ENCODE measurements at regions not wholly inside any gene's neighbourhood (a gene's known extent, or its start where the extent isn't known, plus 50 kb on each side); places are given as distances from the start of the nearest gene placed in this dataset.
A peak's percentile ranks its signal among the peaks of the same experiment; 100 is the strongest.
"Not testable (repeated sequence)": the region's sequence is repeated elsewhere in the genome, so short reads cannot be mapped to it uniquely, and the experiment has no call there.

- Histone ChIP-seq H3K4me1 (ENCODE audit: control insufficient read depth in 1 of 2, insufficient read depth in 2 of 2, low read length in 2 of 2) (peaks cover 0 to 3% of the 10 kb centered on the region in 2 donors), H3K9me3 (ENCODE audit: control insufficient read depth, low read length) (no peaks in the 10 kb centered on the region), H3K4me3 (ENCODE audit: low read length in 2 of 2) (no peak overlapping the region), H3K27ac (ENCODE audit: low read depth in 1 of 2, low read length in 2 of 2) (no peak overlapping the region), H3K27me3 (ENCODE audit: control insufficient read depth in 1 of 2, insufficient read depth in 2 of 2, low read length in 1 of 2) (no peaks in the 10 kb centered on the region), H3K36me3 (ENCODE audit: control insufficient read depth in 1 of 2, insufficient read depth in 2 of 2, low read length in 1 of 2) (no peaks in the 10 kb centered on the region)
- ATAC-seq (ENCODE audit: low FRiP score): no peak
- 99 to 100% methylated on average over 1 of the region's 1 CpG for WGBS, 2 donors
- intact Hi-C loops (cut with DNase I): loop anchor here in 1 of 2 donors (10.0 kb wide), 1 partner anchor 158 kb away; the partner anchor contains the start of gene HEY2
- DNase-seq: no peak
Observed at GRCh38 chr6:125586605-125587004, 162.8 kb upstream of the HEY2 start.

GRCh38 chr6:125587666-125588632, 161.5 kb upstream of the HEY2 start:
- H3K27me3 ChIP-seq (ENCODE audit: control insufficient read depth in 1 of 2, insufficient read depth in 2 of 2, low read length in 1 of 2): no peaks in the 10 kb centered on the region
- peak; percentile 34 for ATAC-seq (ENCODE audit: low FRiP score)
- H3K4me1 ChIP-seq (ENCODE audit: control insufficient read depth in 1 of 2, insufficient read depth in 2 of 2, low read length in 2 of 2): peaks cover 0 to 3% of the 10 kb centered on the region in 2 donors
- 39 to 62% methylated on average over 11 of the region's 11 CpGs for WGBS, 2 donors
- no peak overlapping the region for H3K27ac ChIP-seq (ENCODE audit: low read depth in 1 of 2, low read length in 2 of 2)
- intact Hi-C loops (cut with DNase I): loop anchor here in 1 of 2 donors (10.0 kb wide), 1 partner anchor 157 kb away; the partner anchor contains the start of gene HEY2
- no peak for DNase-seq
- no peak overlapping the region for H3K4me3 ChIP-seq (ENCODE audit: low read length in 2 of 2)
- H3K9me3 ChIP-seq (ENCODE audit: control insufficient read depth, low read length): no peaks in the 10 kb centered on the region
- no peaks in the 10 kb centered on the region for H3K36me3 ChIP-seq (ENCODE audit: control insufficient read depth in 1 of 2, insufficient read depth in 2 of 2, low read length in 1 of 2)

GRCh38 chr6:125591796-125592195, 157.6 kb upstream of the HEY2 start:
- not testable (repeated sequence) for H3K4me3 ChIP-seq (ENCODE audit: low read length in 2 of 2); H3K36me3 ChIP-seq (ENCODE audit: control insufficient read depth in 1 of 2, insufficient read depth in 2 of 2, low read length in 1 of 2); H3K9me3 ChIP-seq (ENCODE audit: control insufficient read depth, low read length); DNase-seq; ATAC-seq (ENCODE audit: low FRiP score); H3K4me1 ChIP-seq (ENCODE audit: control insufficient read depth in 1 of 2, insufficient read depth in 2 of 2, low read length in 2 of 2); H3K27ac ChIP-seq (ENCODE audit: low read depth in 1 of 2, low read length in 2 of 2); H3K27me3 ChIP-seq (ENCODE audit: control insufficient read depth in 1 of 2, insufficient read depth in 2 of 2, low read length in 1 of 2)
- intact Hi-C loops (cut with DNase I): loop anchor here in 1 of 2 donors (10.0 kb wide), 1 partner anchor 153 kb away; the partner anchor contains the start of gene HEY2
- 95 to 100% methylated on average over 3 of the region's 3 CpGs for WGBS, 2 donors

- Histone ChIP-seq H3K4me3 (ENCODE audit: low read length in 2 of 2) (no peak overlapping the region), H3K36me3 (ENCODE audit: control insufficient read depth in 1 of 2, insufficient read depth in 2 of 2, low read length in 1 of 2) (no peaks in the 10 kb centered on the region), H3K9me3 (ENCODE audit: control insufficient read depth, low read length) (no peaks in the 10 kb centered on the region), H3K27me3 (ENCODE audit: control insufficient read depth in 1 of 2, insufficient read depth in 2 of 2, low read length in 1 of 2) (no peaks in the 10 kb centered on the region), H3K27ac (ENCODE audit: low read depth in 1 of 2, low read length in 2 of 2) (no peak overlapping the region), H3K4me1 (ENCODE audit: control insufficient read depth in 1 of 2, insufficient read depth in 2 of 2, low read length in 2 of 2) (no peaks in the 10 kb centered on the region)
- ATAC-seq (ENCODE audit: low FRiP score): no peak
- intact Hi-C loops (cut with DNase I): loop anchor here in 1 of 2 donors (10.0 kb wide), 1 partner anchor 151 kb away; the partner anchor contains the start of gene HEY2
- DNase-seq: no peak
Observed at GRCh38 chr6:125593746-125594145, 155.7 kb upstream of the HEY2 start.

GRCh38 chr6:125596020-125596419, 153.4 kb upstream of the HEY2 start:
- intact Hi-C loops (cut with DNase I): loop anchor here in 1 of 2 donors (5.0 to 10.0 kb wide), 2 partner anchors 76 to 149 kb away; partner anchors contain the start of gene HEY2
- Histone ChIP-seq H3K4me1 (ENCODE audit: control insufficient read depth in 1 of 2, insufficient read depth in 2 of 2, low read length in 2 of 2) (no peaks in the 10 kb centered on the region), H3K36me3 (ENCODE audit: control insufficient read depth in 1 of 2, insufficient read depth in 2 of 2, low read length in 1 of 2) (no peaks in the 10 kb centered on the region), H3K4me3 (ENCODE audit: low read length in 2 of 2) (no peak overlapping the region), H3K9me3 (ENCODE audit: control insufficient read depth, low read length) (no peaks in the 10 kb centered on the region), H3K27me3 (ENCODE audit: control insufficient read depth in 1 of 2, insufficient read depth in 2 of 2, low read length in 1 of 2) (no peaks in the 10 kb centered on the region), H3K27ac (ENCODE audit: low read depth in 1 of 2, low read length in 2 of 2) (no peak overlapping the region)
- DNase-seq: no peak
- ATAC-seq (ENCODE audit: low FRiP score): no peak
- 97 to 99% methylated on average over 3 of the region's 3 CpGs for WGBS, 2 donors

GRCh38 chr6:125597411-125598253, 151.8 kb upstream of the HEY2 start:
- peak; percentile 76 for ATAC-seq (ENCODE audit: low FRiP score)
- H3K36me3 ChIP-seq (ENCODE audit: control insufficient read depth in 1 of 2, insufficient read depth in 2 of 2, low read length in 1 of 2): no peaks in the 10 kb centered on the region
- WGBS, 2 donors: 27% methylated on average over 7 of the region's 7 CpGs
- no peaks in the 10 kb centered on the region for H3K9me3 ChIP-seq (ENCODE audit: control insufficient read depth, low read length)
- no peaks in the 10 kb centered on the region for H3K4me1 ChIP-seq (ENCODE audit: control insufficient read depth in 1 of 2, insufficient read depth in 2 of 2, low read length in 2 of 2)
- peak overlapping the region in 1 of 2 donors; percentile 21 for H3K27ac ChIP-seq (ENCODE audit: low read depth in 1 of 2, low read length in 2 of 2)
- intact Hi-C loops (cut with DNase I): loop anchor here in 1 of 2 donors (5.0 to 10.0 kb wide), 2 partner anchors 75 to 147 kb away; partner anchors contain the start of gene HEY2
- H3K27me3 ChIP-seq (ENCODE audit: control insufficient read depth in 1 of 2, insufficient read depth in 2 of 2, low read length in 1 of 2): no peaks in the 10 kb centered on the region
- H3K4me3 ChIP-seq (ENCODE audit: low read length in 2 of 2): no peak overlapping the region
- DNase-seq: no peak

- intact Hi-C loops (cut with DNase I): loop anchor here in 1 of 2 donors (5.0 to 10.0 kb wide), 2 partner anchors 74 to 146 kb away; partner anchors contain the start of gene HEY2
- DNase-seq (peak; percentile 87 to 91), ATAC-seq (ENCODE audit: low FRiP score) (peak; percentile 82)
- no peaks in the 10 kb centered on the region for H3K4me1 ChIP-seq (ENCODE audit: control insufficient read depth in 1 of 2, insufficient read depth in 2 of 2, low read length in 2 of 2)
- no peaks in the 10 kb centered on the region for H3K27me3 ChIP-seq (ENCODE audit: control insufficient read depth in 1 of 2, insufficient read depth in 2 of 2, low read length in 1 of 2)
- H3K4me3 ChIP-seq (ENCODE audit: low read length in 2 of 2): no peak overlapping the region
- no peak overlapping the region for H3K27ac ChIP-seq (ENCODE audit: low read depth in 1 of 2, low read length in 2 of 2)
- no peaks in the 10 kb centered on the region for H3K36me3 ChIP-seq (ENCODE audit: control insufficient read depth in 1 of 2, insufficient read depth in 2 of 2, low read length in 1 of 2)
- 49 to 50% methylated on average over 5 of the region's 5 CpGs for WGBS, 2 donors
- H3K9me3 ChIP-seq (ENCODE audit: control insufficient read depth, low read length): no peaks in the 10 kb centered on the region
Observed at GRCh38 chr6:125598422-125598821, 151.0 kb upstream of the HEY2 start.

GRCh38 chr6:125604257-125604656, 145.2 kb upstream of the HEY2 start:
- 94 to 97% methylated on average over 1 of the region's 1 CpG for WGBS, 2 donors
- no peak for DNase-seq
- Histone ChIP-seq H3K4me1 (ENCODE audit: control insufficient read depth in 1 of 2, insufficient read depth in 2 of 2, low read length in 2 of 2) (no peaks in the 10 kb centered on the region), H3K4me3 (ENCODE audit: low read length in 2 of 2) (no peak overlapping the region), H3K27me3 (ENCODE audit: control insufficient read depth in 1 of 2, insufficient read depth in 2 of 2, low read length in 1 of 2) (no peaks in the 10 kb centered on the region), H3K9me3 (ENCODE audit: control insufficient read depth, low read length) (no peaks in the 10 kb centered on the region), H3K36me3 (ENCODE audit: control insufficient read depth in 1 of 2, insufficient read depth in 2 of 2, low read length in 1 of 2) (no peaks in the 10 kb centered on the region), H3K27ac (ENCODE audit: low read depth in 1 of 2, low read length in 2 of 2) (no peak overlapping the region)
- no peak for ATAC-seq (ENCODE audit: low FRiP score)
- intact Hi-C loops (cut with DNase I): no loop called here
